Peyer's patch (tissue), 4 donors: ENCODE measurements at regions not wholly inside any gene's neighbourhood (a gene's known extent, or its start where the extent isn't known, plus 50 kb on each side); places are given as distances from the start of the nearest gene placed in this dataset.
"Not testable (repeated sequence)": the region's sequence is repeated elsewhere in the genome, so short reads cannot be mapped to it uniquely, and the experiment has no call there.

ENCODE experiments used
- DNase-seq, 3 donors: peaks; one replicate each; pipeline ENCODE4 v3.0.0-alpha.2; 2017 to 2019
- H3K27ac ChIP-seq, 4 donors: fragments of 200-600 bp; sonication (generic); one replicate each; pipeline ENCODE4 v1.5.1; 2016 to 2019
- H3K27me3 ChIP-seq, 2 donors: fragments of 200-600 bp; sonication (generic); one replicate each; pipeline ENCODE4 v1.5.1; 2019
- H3K36me3 ChIP-seq, 3 donors: fragments of 200-600 bp; sonication (generic); one replicate each; pipeline ENCODE4 v1.5.1; 2016 to 2019
- H3K4me1 ChIP-seq, 4 donors: fragments of 200-600 bp; sonication (generic); one replicate each; pipeline ENCODE4 v1.5.1; 2016 to 2019
- H3K4me3 ChIP-seq, 4 donors: fragments of 200-600 bp; sonication (generic); 1 replicate in 3 of 4; 2 replicates in 1 of 4; pipeline ENCODE4 v1.5.1; 2016 to 2019; ENCODE audit warnings: mild to moderate bottlenecking in 1 of 4
- H3K9me3 ChIP-seq, 4 donors: fragments of 200-600 bp; sonication (generic); one replicate each; pipeline ENCODE4 v1.5.1; 2016 to 2019; ENCODE audit warnings: mild to moderate bottlenecking in 1 of 4
- POLR2A ChIP-seq, 2 donors: fragments of 450-650 bp; IDR thresholded peaks; one replicate each; pipeline ENCODE4 v1.5.1; 2017; ENCODE audit warnings: antibody characterized with exemption in 2 of 2, mild to moderate bottlenecking in 2 of 2, moderate library complexity in 2 of 2
- TF ChIP-seq, protein P1 (sequence below), 6 experiments: fragments of 450-650 bp in 4 of 6; fragments of 200-600 bp in 2 of 6; sonication (generic) in 1 of 6; IDR thresholded peaks; one replicate each; pipeline ENCODE4 v1.5.1; 2017 to 2019; ENCODE audit warnings: antibody characterized with exemption in 6 of 6, mild to moderate bottlenecking in 3 of 6, moderate library complexity in 1 of 6

DNA sequence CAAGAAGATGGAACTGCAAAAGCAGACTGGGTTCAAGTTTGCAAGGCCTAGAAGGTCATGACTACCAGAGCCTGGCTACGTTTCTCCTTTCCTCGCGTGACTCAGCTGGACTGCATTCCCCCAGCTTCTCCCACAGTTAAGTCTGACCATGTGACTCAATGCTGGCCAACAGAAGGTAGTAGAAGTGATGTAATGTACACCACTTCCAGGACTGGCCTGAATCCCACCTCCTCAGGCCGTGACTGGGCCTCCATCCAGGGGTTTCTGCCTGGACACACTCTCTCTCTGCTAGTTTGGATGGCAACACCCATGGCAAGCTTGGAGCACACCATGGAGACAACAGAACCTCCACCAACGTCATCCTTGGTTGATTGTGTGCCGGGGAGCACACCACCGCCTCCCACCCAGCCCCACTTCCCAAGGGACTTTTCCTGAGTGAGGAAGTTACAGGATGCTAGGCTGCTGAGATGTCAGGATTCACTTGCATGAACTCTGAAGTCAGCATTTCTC lies 112.0 kb upstream of the CDYL start:
- Histone ChIP-seq H3K4me3 (no peak overlapping the region), H3K27ac (no peak overlapping the region), H3K27me3 (no peaks in the 10 kb centered on the region), H3K4me1 (no peaks in the 10 kb centered on the region), H3K9me3 (no peaks in the 10 kb centered on the region), H3K36me3 (no peaks in the 10 kb centered on the region)
- peak in 2 of 3 donors; percentile 20 to 58 for DNase-seq
- no peak for TF ChIP-seq POLR2A (IDR thresholded peaks at IDR 0.05)
- TF ChIP-seq, protein P1, sequence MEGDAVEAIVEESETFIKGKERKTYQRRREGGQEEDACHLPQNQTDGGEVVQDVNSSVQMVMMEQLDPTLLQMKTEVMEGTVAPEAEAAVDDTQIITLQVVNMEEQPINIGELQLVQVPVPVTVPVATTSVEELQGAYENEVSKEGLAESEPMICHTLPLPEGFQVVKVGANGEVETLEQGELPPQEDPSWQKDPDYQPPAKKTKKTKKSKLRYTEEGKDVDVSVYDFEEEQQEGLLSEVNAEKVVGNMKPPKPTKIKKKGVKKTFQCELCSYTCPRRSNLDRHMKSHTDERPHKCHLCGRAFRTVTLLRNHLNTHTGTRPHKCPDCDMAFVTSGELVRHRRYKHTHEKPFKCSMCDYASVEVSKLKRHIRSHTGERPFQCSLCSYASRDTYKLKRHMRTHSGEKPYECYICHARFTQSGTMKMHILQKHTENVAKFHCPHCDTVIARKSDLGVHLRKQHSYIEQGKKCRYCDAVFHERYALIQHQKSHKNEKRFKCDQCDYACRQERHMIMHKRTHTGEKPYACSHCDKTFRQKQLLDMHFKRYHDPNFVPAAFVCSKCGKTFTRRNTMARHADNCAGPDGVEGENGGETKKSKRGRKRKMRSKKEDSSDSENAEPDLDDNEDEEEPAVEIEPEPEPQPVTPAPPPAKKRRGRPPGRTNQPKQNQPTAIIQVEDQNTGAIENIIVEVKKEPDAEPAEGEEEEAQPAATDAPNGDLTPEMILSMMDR (IDR thresholded peaks at IDR 0.05), result no peak

DNA sequence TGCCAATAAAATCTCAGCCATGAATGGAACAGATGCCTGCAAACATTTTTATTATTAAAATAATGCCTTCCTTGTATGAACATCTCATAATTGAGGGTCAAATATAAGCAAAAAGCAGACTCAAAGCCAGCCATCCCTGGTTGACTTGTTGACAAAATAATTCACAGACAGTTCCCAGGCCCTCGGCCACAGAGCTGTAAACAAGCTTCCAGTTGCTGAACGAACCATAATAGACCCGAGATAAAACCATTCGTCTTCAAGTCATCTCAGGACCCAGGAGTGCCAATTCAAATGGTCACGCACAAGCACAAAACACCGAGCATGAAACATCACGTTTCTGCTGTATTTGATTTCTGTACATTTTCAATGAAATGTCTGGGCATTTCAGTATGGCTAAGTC lies 113.3 kb upstream of the CDYL start:
- H3K4me3 ChIP-seq, result no peak overlapping the region
- no peak for DNase-seq
- H3K4me1 ChIP-seq, result no peaks in the 10 kb centered on the region
- H3K27me3 ChIP-seq, result no peaks in the 10 kb centered on the region
- TF ChIP-seq, protein P1 (IDR thresholded peaks at IDR 0.05), result no peak
- no peak for TF ChIP-seq POLR2A (IDR thresholded peaks at IDR 0.05)
- H3K36me3 ChIP-seq, result no peaks in the 10 kb centered on the region
- H3K9me3 ChIP-seq, result no peaks in the 10 kb centered on the region
- H3K27ac ChIP-seq, result no peak overlapping the region

DNA sequence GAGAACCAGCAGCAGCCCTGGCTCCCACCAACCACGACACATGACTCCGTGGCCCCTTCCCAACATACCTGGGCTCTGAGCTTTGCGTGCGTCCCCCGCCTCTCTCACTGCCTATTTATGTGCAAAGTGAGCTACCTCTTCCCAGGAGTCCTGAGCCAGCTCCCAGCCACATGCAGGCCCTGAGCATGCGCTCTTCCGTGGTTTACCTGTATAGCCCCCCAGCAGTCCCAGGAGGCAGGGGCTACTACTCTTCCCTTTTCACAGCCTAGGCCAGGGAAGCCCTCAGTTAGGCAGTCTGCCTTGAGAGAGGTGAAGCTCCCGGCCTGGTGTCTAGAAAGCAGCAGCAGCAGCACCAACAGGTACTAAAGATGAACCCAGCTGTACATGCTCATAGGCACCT lies 114.8 kb upstream of the CDYL start:
- Histone ChIP-seq H3K4me1 (no peaks in the 10 kb centered on the region), H3K27me3 (no peaks in the 10 kb centered on the region), H3K27ac (no peak overlapping the region), H3K4me3 (no peak overlapping the region), H3K36me3 (no peaks in the 10 kb centered on the region), H3K9me3 (no peaks in the 10 kb centered on the region)
- TF ChIP-seq, protein P1 (IDR thresholded peaks at IDR 0.05), result no peak
- no peak for TF ChIP-seq POLR2A (IDR thresholded peaks at IDR 0.05)
- DNase-seq, result no peak

DNA sequence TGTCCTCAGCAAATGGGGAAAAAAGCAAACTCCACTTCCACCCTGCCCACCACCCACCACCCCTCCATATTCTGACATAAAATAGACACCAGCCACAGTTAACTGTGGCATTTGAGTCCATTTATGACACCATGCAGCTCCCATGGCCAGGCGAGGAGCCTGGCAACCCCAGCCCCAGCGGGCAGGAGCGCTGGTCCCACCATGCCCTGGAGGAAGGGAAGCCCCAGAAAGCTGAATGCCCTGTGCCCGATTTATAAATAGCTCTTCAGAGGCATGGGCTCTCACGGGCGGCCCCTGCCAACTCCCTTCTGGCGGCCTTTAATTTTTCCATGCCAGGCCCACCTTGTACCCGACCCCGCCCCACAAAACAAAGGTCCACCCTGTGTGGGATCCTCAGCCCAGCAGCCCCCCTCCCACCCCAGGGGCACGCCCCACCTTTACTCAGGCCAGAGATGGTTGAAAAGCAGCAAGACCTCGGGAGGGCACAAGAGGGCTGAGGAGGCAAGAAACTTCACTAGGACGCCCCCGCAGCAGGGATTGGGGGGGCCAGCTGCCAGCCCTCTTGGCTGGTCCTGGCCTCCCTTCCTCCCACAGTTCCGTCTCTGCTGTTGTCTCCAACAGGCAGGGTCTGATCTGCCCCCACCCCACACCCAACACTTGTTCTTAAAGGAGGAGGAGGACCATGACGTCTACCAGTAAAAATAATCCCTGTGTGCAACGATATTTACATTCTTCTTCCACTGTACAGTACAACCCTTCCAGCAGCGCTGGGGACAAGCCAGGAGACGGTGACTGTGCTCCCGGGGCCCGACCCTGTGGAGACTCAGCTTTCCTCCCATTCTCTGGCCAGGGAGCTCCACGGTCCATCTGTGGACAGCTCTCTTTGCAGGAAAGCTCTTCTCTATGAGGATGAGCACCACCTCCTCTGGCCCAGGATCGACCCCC lies 115.6 kb upstream of the CDYL start:
- Histone ChIP-seq H3K27ac (no peak overlapping the region), H3K9me3 (no peaks in the 10 kb centered on the region), H3K36me3 (no peaks in the 10 kb centered on the region), H3K4me3 (no peak overlapping the region), H3K4me1 (no peaks in the 10 kb centered on the region), H3K27me3 (no peaks in the 10 kb centered on the region)
- DNase-seq, result no peak
- TF ChIP-seq, protein P1 (IDR thresholded peaks at IDR 0.05), result no peak
- no peak for TF ChIP-seq POLR2A (IDR thresholded peaks at IDR 0.05)

DNA sequence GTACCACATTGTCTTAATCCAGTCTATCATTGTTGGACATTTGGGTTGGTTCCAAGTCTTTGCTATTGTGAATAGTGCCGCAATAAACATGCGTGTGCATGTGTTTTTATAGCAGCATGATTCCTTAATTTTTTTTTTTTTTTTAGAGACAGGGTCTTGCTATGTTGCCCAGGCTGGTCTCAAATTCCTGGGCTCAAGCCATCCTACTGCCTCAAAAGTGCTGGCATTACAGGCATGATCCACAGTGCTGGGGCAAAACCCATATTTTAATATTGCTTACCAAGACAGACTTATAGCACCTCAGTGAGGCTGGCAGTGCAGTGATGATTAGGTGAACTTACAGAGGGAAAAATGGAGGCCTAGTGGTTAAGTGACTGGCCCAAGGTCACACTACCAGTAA lies 116.5 kb upstream of the CDYL start:
- H3K27me3 ChIP-seq, H3K9me3 ChIP-seq, H3K4me1 ChIP-seq, H3K27ac ChIP-seq, H3K36me3 ChIP-seq, DNase-seq, H3K4me3 ChIP-seq: not testable (repeated sequence)

DNA sequence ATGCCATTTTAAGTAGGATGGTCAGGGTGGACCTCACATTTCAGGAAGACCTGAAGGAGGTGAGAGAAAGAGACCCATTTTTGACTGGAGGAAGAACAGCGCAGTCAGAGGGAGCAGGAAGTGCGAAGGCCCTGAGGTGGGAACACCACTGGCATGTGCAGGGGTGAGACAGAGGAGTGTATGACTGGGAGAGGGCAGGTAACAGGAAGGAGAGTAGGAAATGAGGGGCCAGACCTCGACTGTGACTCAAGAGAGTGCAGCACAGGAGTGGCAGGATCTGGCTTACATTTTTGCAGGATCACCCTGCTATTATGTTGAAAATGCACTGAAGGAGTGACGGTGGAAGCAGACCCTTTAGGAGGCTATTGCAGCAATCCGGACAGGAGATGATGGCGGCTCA lies 117.7 kb upstream of the CDYL start:
- no peak overlapping the region for H3K27ac ChIP-seq
- TF ChIP-seq, protein P1 (IDR thresholded peaks at IDR 0.05), result no peak
- TF ChIP-seq POLR2A (IDR thresholded peaks at IDR 0.05), result no peak
- no peaks in the 10 kb centered on the region for H3K27me3 ChIP-seq
- H3K4me3 ChIP-seq, result no peak overlapping the region
- no peaks in the 10 kb centered on the region for H3K9me3 ChIP-seq
- no peaks in the 10 kb centered on the region for H3K4me1 ChIP-seq
- DNase-seq, result no peak
- no peaks in the 10 kb centered on the region for H3K36me3 ChIP-seq
